Thoracic aorta (tissue), 2 donors: ENCODE measurements at regions not wholly inside any gene's neighbourhood (a gene's known extent, or its start where the extent isn't known, plus 50 kb on each side); places are given as distances from the start of the nearest gene placed in this dataset.

Source experiments
- ATAC-seq: fragments of 150-250 bp; one replicate; pipeline ENCODE4 v1.8.0; 2017; ENCODE audit warnings: low read depth; ENCODE audit not compliant: insufficient number of reproducible peaks, low FRiP score
- DNase-seq: peaks from one replicate; pipeline ENCODE4 v3.0.0-alpha.2; 2020; ENCODE audit warnings: low spot score
- H3K27ac ChIP-seq, 2 donors: fragments of 200-600 bp; sonication (generic); 1 replicate in 1 of 2; 2 replicates in 1 of 2; pipeline ENCODE4 v1.5.1; 2016; ENCODE audit warnings: mild to moderate bottlenecking in 2 of 2, moderate library complexity in 2 of 2
- H3K27me3 ChIP-seq: fragments of 200-600 bp; sonication (generic); replicated peaks from 2 replicates; pipeline ENCODE4 v1.6.0; 2016; ENCODE audit warnings: mild to moderate bottlenecking; ENCODE audit not compliant: insufficient read depth
- H3K36me3 ChIP-seq: fragments of 200-600 bp; sonication (generic); one replicate; pipeline ENCODE4 v1.5.1; 2016
- H3K4me1 ChIP-seq, 2 donors: fragments of 200-600 bp; sonication (generic); 1 replicate in 1 of 2; 2 replicates in 1 of 2; pipeline versions ENCODE4 v1.5.1 to v1.6.0; 2016; ENCODE audit warnings: low read depth in 2 of 2, mild to moderate bottlenecking in 1 of 2; ENCODE audit not compliant: control insufficient read depth in 1 of 2
- H3K4me3 ChIP-seq: fragments of 200-600 bp; sonication (generic); 2 replicates; pipeline ENCODE4 v1.5.1; 2016; ENCODE audit warnings: mild to moderate bottlenecking
- H3K9me3 ChIP-seq: fragments of 200-600 bp; sonication (generic); 2 replicates; pipeline ENCODE4 v1.5.1; 2016
- TF ChIP-seq, protein P1 (sequence below): fragments of 200-600 bp; sonication (generic); IDR thresholded peaks from one replicate; pipeline ENCODE4 v1.5.1; 2019; ENCODE audit warnings: antibody characterized with exemption

DNA sequence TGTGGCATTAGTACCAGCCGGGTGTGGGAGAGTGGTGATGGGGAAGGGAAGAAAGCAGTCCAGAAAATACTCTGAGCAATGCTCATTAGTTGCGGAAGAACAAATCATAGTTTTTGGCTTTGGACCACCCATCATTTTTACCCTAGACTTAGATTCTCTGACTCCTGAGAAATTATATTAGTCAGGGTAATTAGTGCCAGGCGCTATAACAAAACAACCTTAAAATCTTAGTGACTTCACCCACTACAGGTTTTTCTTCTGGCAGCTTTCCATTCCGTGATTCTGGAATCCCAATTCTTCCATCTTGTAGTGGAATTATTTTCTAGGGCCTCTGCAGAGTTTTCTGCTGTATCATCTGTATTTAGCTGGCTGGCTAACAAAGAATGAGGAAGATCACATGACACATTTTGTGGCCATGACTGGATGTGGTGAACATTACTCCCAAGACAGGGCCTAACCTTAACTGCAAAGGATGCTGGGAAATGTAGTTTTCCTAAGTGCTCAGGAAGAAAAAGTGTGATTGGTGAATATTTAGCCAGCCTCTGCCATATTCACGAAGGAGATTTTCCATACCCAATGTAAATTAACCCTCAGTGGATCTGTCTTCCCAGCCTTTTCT lies 373.0 kb upstream of the MEF2C start:
- DNase-seq (no peak), ATAC-seq (no peak)
- TF ChIP-seq, protein P1, sequence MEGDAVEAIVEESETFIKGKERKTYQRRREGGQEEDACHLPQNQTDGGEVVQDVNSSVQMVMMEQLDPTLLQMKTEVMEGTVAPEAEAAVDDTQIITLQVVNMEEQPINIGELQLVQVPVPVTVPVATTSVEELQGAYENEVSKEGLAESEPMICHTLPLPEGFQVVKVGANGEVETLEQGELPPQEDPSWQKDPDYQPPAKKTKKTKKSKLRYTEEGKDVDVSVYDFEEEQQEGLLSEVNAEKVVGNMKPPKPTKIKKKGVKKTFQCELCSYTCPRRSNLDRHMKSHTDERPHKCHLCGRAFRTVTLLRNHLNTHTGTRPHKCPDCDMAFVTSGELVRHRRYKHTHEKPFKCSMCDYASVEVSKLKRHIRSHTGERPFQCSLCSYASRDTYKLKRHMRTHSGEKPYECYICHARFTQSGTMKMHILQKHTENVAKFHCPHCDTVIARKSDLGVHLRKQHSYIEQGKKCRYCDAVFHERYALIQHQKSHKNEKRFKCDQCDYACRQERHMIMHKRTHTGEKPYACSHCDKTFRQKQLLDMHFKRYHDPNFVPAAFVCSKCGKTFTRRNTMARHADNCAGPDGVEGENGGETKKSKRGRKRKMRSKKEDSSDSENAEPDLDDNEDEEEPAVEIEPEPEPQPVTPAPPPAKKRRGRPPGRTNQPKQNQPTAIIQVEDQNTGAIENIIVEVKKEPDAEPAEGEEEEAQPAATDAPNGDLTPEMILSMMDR, result no peak
- no peaks in the 10 kb centered on the region for H3K36me3 ChIP-seq
- no peaks in the 10 kb centered on the region for H3K9me3 ChIP-seq
- no peaks in the 10 kb centered on the region for H3K27me3 ChIP-seq
- H3K4me3 ChIP-seq, result no peak overlapping the region
- H3K27ac ChIP-seq, result no peak overlapping the region
- peaks cover 4 to 35% of the 10 kb centered on the region in 2 donors for H3K4me1 ChIP-seq

DNA sequence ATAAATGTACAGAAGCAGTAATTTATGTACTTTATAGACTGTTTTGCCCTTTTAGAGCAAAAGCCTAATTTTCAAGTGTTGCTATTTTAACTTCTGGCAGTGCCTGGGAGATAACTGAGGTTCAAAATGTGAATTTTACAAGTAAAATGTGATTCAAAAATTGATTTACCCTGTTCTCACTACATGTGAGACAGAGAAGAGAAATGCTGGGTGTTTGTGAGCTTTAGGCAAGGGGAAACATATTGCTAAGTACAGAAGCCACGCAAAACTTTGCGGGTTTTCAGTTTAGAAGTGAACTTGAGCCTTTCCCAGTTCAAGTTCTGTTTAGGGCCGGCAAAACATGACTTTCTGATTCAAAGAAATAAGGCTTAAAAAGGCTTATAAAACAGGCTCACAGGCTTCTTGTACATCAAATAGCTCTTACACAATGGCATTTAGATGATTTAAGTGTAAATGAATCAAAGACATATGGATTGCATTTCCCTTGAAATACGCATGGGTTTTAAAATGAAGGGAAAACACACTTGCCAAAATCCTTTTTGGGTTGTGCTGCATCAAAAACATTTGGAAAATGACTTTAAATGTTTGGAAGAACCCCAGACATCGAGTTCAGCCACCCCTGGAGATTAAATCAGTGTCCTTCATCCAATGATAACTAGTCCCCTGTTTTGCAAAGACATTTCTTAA lies 370.8 kb upstream of the MEF2C start:
- DNase-seq, result no peak
- Histone ChIP-seq H3K27me3 (no peaks in the 10 kb centered on the region), H3K4me1 (peaks cover 4 to 29% of the 10 kb centered on the region in 2 donors), H3K27ac (no peak overlapping the region), H3K36me3 (no peaks in the 10 kb centered on the region), H3K9me3 (no peaks in the 10 kb centered on the region), H3K4me3 (peak overlapping the region; percentile 5)
- TF ChIP-seq, protein P1, result no peak
- ATAC-seq, result no peak

DNA sequence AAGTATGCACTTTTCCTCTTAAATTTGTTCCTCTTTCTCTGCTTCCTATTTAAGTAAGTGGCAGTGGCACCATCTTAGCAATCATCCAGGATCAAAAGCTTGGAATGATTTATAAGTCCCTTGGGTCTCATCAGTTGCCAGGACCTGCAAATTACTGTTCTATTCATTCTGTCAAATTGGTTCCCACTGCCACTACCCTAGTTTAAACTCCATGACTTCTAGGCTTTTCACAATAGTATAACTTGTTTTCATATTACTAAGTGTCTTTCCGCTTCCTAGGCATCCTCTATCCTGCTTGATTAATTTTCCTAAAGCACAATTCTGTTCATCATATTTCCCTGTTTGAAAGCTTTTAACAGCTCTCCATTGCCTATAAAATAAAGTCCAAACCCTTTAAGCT lies 363.9 kb upstream of the MEF2C start:
- Histone ChIP-seq H3K27ac (no peak overlapping the region), H3K36me3 (no peaks in the 10 kb centered on the region), H3K27me3 (no peaks in the 10 kb centered on the region), H3K9me3 (no peaks in the 10 kb centered on the region), H3K4me3 (no peak overlapping the region), H3K4me1 (peaks cover 0 to 4% of the 10 kb centered on the region in 2 donors)
- ATAC-seq (no peak), DNase-seq (no peak)
- TF ChIP-seq, protein P1, result no peak

DNA sequence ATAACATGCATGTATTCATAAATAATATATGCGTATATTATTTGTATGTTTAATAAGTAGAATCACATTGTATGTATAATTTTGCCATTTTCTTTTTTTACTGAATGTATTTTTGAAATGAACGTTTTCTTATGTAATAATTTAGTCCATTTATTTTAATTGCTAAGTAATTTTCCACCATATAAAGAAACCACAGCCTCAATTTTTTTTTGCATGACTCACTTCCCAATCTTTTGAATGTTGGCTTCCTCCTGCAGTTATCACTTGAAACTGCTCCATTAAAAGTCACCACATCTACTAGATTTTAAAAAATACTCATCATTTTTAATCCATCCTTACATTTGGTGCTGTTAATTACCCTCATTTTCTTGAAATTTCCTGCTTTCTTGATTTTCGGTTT lies 363.3 kb upstream of the MEF2C start:
- no peak overlapping the region for H3K27ac ChIP-seq
- ATAC-seq, result no peak

DNA sequence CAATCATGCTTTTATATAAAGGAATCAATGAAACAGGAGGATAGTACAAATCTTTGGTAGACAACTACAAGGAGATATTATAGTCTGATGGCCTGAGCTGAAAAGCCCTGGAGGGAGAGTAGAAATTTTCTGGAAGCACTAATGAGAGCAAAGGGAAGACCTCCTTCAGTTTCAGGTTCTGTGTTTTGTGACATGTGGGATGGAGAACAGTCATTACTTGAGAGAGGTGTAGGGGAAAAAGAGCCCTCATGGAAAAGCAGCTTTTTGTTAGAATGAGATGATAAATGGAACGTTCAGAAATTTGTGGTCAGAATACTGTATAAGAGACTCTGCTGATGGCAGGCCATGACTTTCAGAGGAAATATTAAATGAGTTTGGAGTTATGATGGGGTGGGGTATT lies 360.6 kb upstream of the MEF2C start:
- Histone ChIP-seq H3K4me1 (peaks cover 0 to 4% of the 10 kb centered on the region in 2 donors), H3K27ac (no peak overlapping the region), H3K9me3 (no peaks in the 10 kb centered on the region), H3K36me3 (no peaks in the 10 kb centered on the region), H3K27me3 (no peaks in the 10 kb centered on the region), H3K4me3 (no peak overlapping the region)
- DNase-seq (no peak), ATAC-seq (no peak)
- TF ChIP-seq, protein P1, result no peak

More for the DNA sequence above, 363.3 kb upstream of the MEF2C start:
- Histone ChIP-seq H3K9me3 (no peaks in the 10 kb centered on the region), H3K4me1 (peaks cover 0 to 4% of the 10 kb centered on the region in 2 donors), H3K36me3 (no peaks in the 10 kb centered on the region), H3K4me3 (no peak overlapping the region), H3K27me3 (no peaks in the 10 kb centered on the region)
- TF ChIP-seq, protein P1, result no peak
- no peak for DNase-seq
